Stimulated activated CD4-positive, alpha-beta T cell treated with anti-CD3 and anti-CD28 coated beads, Interleukin-1b, Interleukin-23, amount 100 ng/mL, for 48 hours (primary cell): ENCODE measurements at regions not wholly inside any gene's neighbourhood (a gene's known extent, or its start where the extent isn't known, plus 50 kb on each side); places are given as distances from the start of the nearest gene placed in this dataset.
"Not testable (repeated sequence)": the region's sequence is repeated elsewhere in the genome, so short reads cannot be mapped to it uniquely, and the experiment has no call there.

Experiments used
- DNase-seq: peaks from one replicate; pipeline ENCODE4 v3.0.0-alpha.2; 2020

- DNase-seq: no peak
These were observed 324.7 kb upstream of the RGMA start for GRCh38 chr15:93413745-93414144.

- DNase-seq: no peak
These were observed 310.1 kb upstream of the RGMA start for GRCh38 chr15:93399121-93399520.

- no peak for DNase-seq
These were observed 300.2 kb upstream of the RGMA start for GRCh38 chr15:93389211-93389610.

GRCh38 chr15:93384886-93385285, 295.9 kb upstream of the RGMA start:
- no peak for DNase-seq

GRCh38 chr15:93382200-93382820, 293.3 kb upstream of the RGMA start:
- DNase-seq: no peak

GRCh38 chr15:93378558-93378957, 289.5 kb upstream of the RGMA start:
- DNase-seq: no peak

- no peak for DNase-seq
These were observed 283.8 kb upstream of the RGMA start for GRCh38 chr15:93372865-93373223.

- no peak for DNase-seq
These were observed 283.3 kb upstream of the RGMA start for GRCh38 chr15:93372208-93372864.

- no peak for DNase-seq
These were observed 277.5 kb upstream of the RGMA start for GRCh38 chr15:93366387-93367100.

- DNase-seq: no peak
These were observed 273.8 kb upstream of the RGMA start for GRCh38 chr15:93362821-93363220.

GRCh38 chr15:93362203-93362602, 273.2 kb upstream of the RGMA start:
- DNase-seq: no peak

GRCh38 chr15:93361703-93362102, 272.7 kb upstream of the RGMA start:
- DNase-seq: no peak

GRCh38 chr15:93360976-93361375, 272.0 kb upstream of the RGMA start:
- DNase-seq: no peak

- no peak for DNase-seq
These were observed 271.3 kb upstream of the RGMA start for GRCh38 chr15:93360318-93360717.

- no peak for DNase-seq
These were observed 270.6 kb upstream of the RGMA start for GRCh38 chr15:93359425-93360131.

- no peak for DNase-seq
These were observed 270.0 kb upstream of the RGMA start for GRCh38 chr15:93359060-93359408.

GRCh38 chr15:93358166-93359059, 269.4 kb upstream of the RGMA start:
- no peak for DNase-seq

- no peak for DNase-seq
These were observed 259.9 kb upstream of the RGMA start for GRCh38 chr15:93348711-93349545.

- no peak for DNase-seq
These were observed 259.0 kb upstream of the RGMA start for GRCh38 chr15:93347986-93348385.

- no peak for DNase-seq
These were observed 257.0 kb upstream of the RGMA start for GRCh38 chr15:93345981-93346380.

GRCh38 chr15:93343402-93343801, 254.4 kb upstream of the RGMA start:
- DNase-seq: not testable (repeated sequence)

- no peak for DNase-seq
These were observed 252.2 kb upstream of the RGMA start for GRCh38 chr15:93341164-93341563.
